T-cell (primary cell): ENCODE measurements at regions not wholly inside any gene's neighbourhood (a gene's known extent, or its start where the extent isn't known, plus 50 kb on each side); places are given as distances from the start of the nearest gene placed in this dataset.

Source experiments
- ATAC-seq, 4 experiments: fragments of 200-7000 bp in 3 of 4; fragments of 150-1000 bp in 1 of 4; cut with Tn5 transposase; replicated peaks in 1 of 4; 1 replicate in 3 of 4; 2 replicates in 1 of 4; pipeline ENCODE4 v1.10.0; 2021; ENCODE audit warnings: moderate library complexity in 3 of 4, mild to moderate bottlenecking in 2 of 4, moderate number of reproducible peaks in 1 of 4
- CTCF ChIA-PET, 2 donors: fragments of 300-600 bp; sonication (Branson Sonifier 250); formaldehyde crosslinking; loops; one replicate each; lab custom pipeline; 2022; ENCODE audit warnings: antibody characterized with exemption in 2 of 2; lab: Charles Lee
- POLR2A ChIA-PET, 2 donors: fragments of 300-600 bp; sonication (Branson Sonifier 250); formaldehyde crosslinking; loops; one replicate each; lab custom pipeline; 2022; ENCODE audit warnings: antibody characterized with exemption in 2 of 2; lab: Charles Lee
- DNase-seq, 35 experiments: peaks; one replicate each; pipeline versions ENCODE4 v3.0.0 to v3.0.0-alpha.2; 2013 to 2023
- H3K27ac ChIP-seq: one replicate; pipeline ENCODE4 v1.5.1; 2013; ENCODE audit warnings: low read length
- H3K27me3 ChIP-seq, 2 experiments: replicated peaks in 1 of 2; 1 replicate in 1 of 2; 2 replicates in 1 of 2; pipeline versions ENCODE4 v1.6.1 to v1.7.0; 2013; ENCODE audit warnings: low read length in 1 of 2, mixed read lengths in 1 of 2; ENCODE audit not compliant: control insufficient read depth in 2 of 2, insufficient read depth in 2 of 2; ENCODE audit errors: extremely low read depth in 1 of 2
- H3K36me3 ChIP-seq, 2 donors: 1 replicate in 1 of 2; 2 replicates in 1 of 2; pipeline versions ENCODE4 v1.6.1 to v1.7.0; 2013; ENCODE audit warnings: low read length in 1 of 2; ENCODE audit not compliant: control insufficient read depth in 2 of 2, insufficient read depth in 1 of 2; ENCODE audit errors: extremely low read depth in 1 of 2
- H3K4me1 ChIP-seq, 2 experiments: 1 replicate in 1 of 2; 2 replicates in 1 of 2; pipeline versions ENCODE4 v1.6.1 to v1.7.0; 2013; ENCODE audit warnings: low read length in 2 of 2, mixed read lengths in 1 of 2; ENCODE audit not compliant: insufficient read depth in 2 of 2, control insufficient read depth in 1 of 2; ENCODE audit errors: extremely low read depth in 1 of 2
- H3K4me3 ChIP-seq, 2 donors: 1 replicate in 1 of 2; 2 replicates in 1 of 2; pipeline versions ENCODE4 v1.5.1 to v1.7.0; 2013; ENCODE audit warnings: mild to moderate bottlenecking in 2 of 2, low read length in 1 of 2, moderate library complexity in 1 of 2; ENCODE audit not compliant: control insufficient read depth in 1 of 2; ENCODE audit errors: extremely low read depth in 1 of 2
- H3K9me3 ChIP-seq: 2 replicates; pipeline ENCODE4 v1.7.0; 2013
- H3K27ac Mint-ChIP-seq, 2 donors: one replicate each; pipeline ENCODE4 v1.8.0; 2020 to 2021; ENCODE audit warnings: mild to moderate bottlenecking in 2 of 2, mixed read lengths in 2 of 2
- H3K27me3 Mint-ChIP-seq, 2 donors: one replicate each; pipeline ENCODE4 v1.8.0; 2021 to 2022; ENCODE audit warnings: mixed read lengths in 2 of 2
- H3K36me3 Mint-ChIP-seq: one replicate; pipeline ENCODE4 v1.8.0; 2021; ENCODE audit warnings: mixed read lengths
- H3K4me1 Mint-ChIP-seq, 3 donors: one replicate each; pipeline ENCODE4 v1.8.0; 2020 to 2022; ENCODE audit warnings: mixed read lengths in 3 of 3, mild to moderate bottlenecking in 1 of 3
- H3K4me3 Mint-ChIP-seq, 3 donors: one replicate each; pipeline ENCODE4 v1.8.0; 2020 to 2022; ENCODE audit warnings: mild to moderate bottlenecking in 3 of 3, mixed read lengths in 3 of 3, moderate library complexity in 3 of 3
- H3K9me3 Mint-ChIP-seq, 3 donors: one replicate each; pipeline ENCODE4 v1.8.0; 2020 to 2022; ENCODE audit warnings: mixed read lengths in 3 of 3
- whole genome bisulfite sequencing: methylation state at CpG from one replicate; pipeline ENCODE4 v1.1.5; 2013; ENCODE audit warnings: missing lambda C conversion rate; ENCODE audit not compliant: insufficient coverage; 5-methylcytosine and 5-hydroxymethylcytosine counted together

GRCh38 chr15:46918462-46919140 is 798.7 kb upstream of the SEMA6D start:
- H3K27ac Mint-ChIP-seq, result no peak overlapping the region
- CTCF ChIA-PET, result no interaction called here
- Histone ChIP-seq H3K27ac (no peak overlapping the region), H3K4me3 (no peak overlapping the region), H3K9me3 (no peaks in the 10 kb centered on the region), H3K4me1 (no peaks in the 10 kb centered on the region), H3K27me3 (no peaks in the 10 kb centered on the region), H3K36me3 (no peaks in the 10 kb centered on the region)
- H3K36me3 Mint-ChIP-seq, result no peaks in the 10 kb centered on the region
- H3K9me3 Mint-ChIP-seq, result peaks cover 17 to 33% (median 21%) of the 10 kb centered on the region in 3 donors
- ATAC-seq, result no peak
- 83% methylated on average over 12 of the region's 20 CpGs for WGBS
- no peaks in the 10 kb centered on the region for H3K4me1 Mint-ChIP-seq
- no peak for DNase-seq
- H3K4me3 Mint-ChIP-seq, result no peak overlapping the region
- POLR2A ChIA-PET, result no interaction called here
- no peaks in the 10 kb centered on the region for H3K27me3 Mint-ChIP-seq

- Histone ChIP-seq H3K27me3 (no peaks in the 10 kb centered on the region), H3K9me3 (no peaks in the 10 kb centered on the region), H3K4me1 (no peaks in the 10 kb centered on the region), H3K36me3 (no peaks in the 10 kb centered on the region), H3K4me3 (no peak overlapping the region), H3K27ac (no peak overlapping the region)
- Mint-ChIP-seq H3K27ac (no peak overlapping the region), H3K4me3 (no peak overlapping the region), H3K36me3 (no peaks in the 10 kb centered on the region), H3K27me3 (no peaks in the 10 kb centered on the region), H3K9me3 (peaks cover 12 to 30% (median 17%) of the 10 kb centered on the region in 3 donors), H3K4me1 (no peaks in the 10 kb centered on the region)
- DNase-seq (no peak), ATAC-seq (no peak)
- no CpG with 5 or more reads among the region's 3 CpGs for WGBS
- ChIA-PET POLR2A (no interaction called here), CTCF (no interaction called here)
These were observed 795.4 kb upstream of the SEMA6D start for GRCh38 chr15:46921891-46922290.

- no peaks in the 10 kb centered on the region for H3K27me3 Mint-ChIP-seq
- H3K4me3 ChIP-seq, result no peak overlapping the region
- ChIA-PET CTCF (no interaction called here), POLR2A (no interaction called here)
- no peaks in the 10 kb centered on the region for H3K4me1 Mint-ChIP-seq
- ATAC-seq, result no peak
- H3K27me3 ChIP-seq, result no peaks in the 10 kb centered on the region
- H3K9me3 Mint-ChIP-seq, result peaks cover 8 to 29% (median 13%) of the 10 kb centered on the region in 3 donors
- H3K4me3 Mint-ChIP-seq, result no peak overlapping the region
- H3K36me3 Mint-ChIP-seq, result no peaks in the 10 kb centered on the region
- no peak overlapping the region for H3K27ac Mint-ChIP-seq
- H3K36me3 ChIP-seq, result no peaks in the 10 kb centered on the region
- no peak for DNase-seq
- no peak overlapping the region for H3K27ac ChIP-seq
- H3K9me3 ChIP-seq, result no peaks in the 10 kb centered on the region
- no peaks in the 10 kb centered on the region for H3K4me1 ChIP-seq
These were observed 786.9 kb upstream of the SEMA6D start for GRCh38 chr15:46930426-46930825.

DNA sequence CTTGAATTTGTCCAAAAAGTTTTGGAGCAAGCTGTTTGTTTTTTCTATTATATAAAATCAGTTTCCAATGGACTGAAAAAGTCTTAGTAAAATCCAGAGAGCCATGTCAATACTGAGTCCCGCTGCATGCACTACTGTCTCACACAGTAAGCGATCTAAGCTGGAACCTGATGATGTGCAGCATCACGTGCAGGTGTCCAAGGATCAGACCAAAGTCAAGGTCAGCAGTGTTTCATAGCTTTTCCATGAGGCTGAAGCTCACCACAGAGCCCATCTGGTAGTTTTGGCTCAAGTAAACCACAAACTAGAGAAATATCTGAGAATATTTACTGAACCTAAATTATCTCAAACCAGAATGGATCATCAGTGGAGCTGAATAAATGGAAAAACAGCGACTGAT is 784.0 kb upstream of the SEMA6D start:
- no peak overlapping the region for H3K4me3 Mint-ChIP-seq
- Histone ChIP-seq H3K27me3 (no peaks in the 10 kb centered on the region), H3K27ac (no peak overlapping the region), H3K9me3 (no peaks in the 10 kb centered on the region), H3K36me3 (no peaks in the 10 kb centered on the region), H3K4me1 (no peaks in the 10 kb centered on the region), H3K4me3 (no peak overlapping the region)
- CTCF ChIA-PET, result no interaction called here
- ATAC-seq (no peak), DNase-seq (no peak)
- no peaks in the 10 kb centered on the region for H3K27me3 Mint-ChIP-seq
- H3K36me3 Mint-ChIP-seq, result no peaks in the 10 kb centered on the region
- H3K4me1 Mint-ChIP-seq, result no peaks in the 10 kb centered on the region
- no peak overlapping the region for H3K27ac Mint-ChIP-seq
- WGBS, result 85% methylated on average over 3 of the region's 4 CpGs
- H3K9me3 Mint-ChIP-seq, result peaks cover 8 to 22% (median 10%) of the 10 kb centered on the region in 3 donors
- POLR2A ChIA-PET, result no interaction called here

GRCh38 chr15:46934851-46935250 is 782.5 kb upstream of the SEMA6D start:
- H3K36me3 Mint-ChIP-seq, result no peaks in the 10 kb centered on the region
- Histone ChIP-seq H3K4me3 (no peak overlapping the region), H3K27me3 (no peaks in the 10 kb centered on the region), H3K36me3 (no peaks in the 10 kb centered on the region), H3K27ac (no peak overlapping the region), H3K4me1 (no peaks in the 10 kb centered on the region), H3K9me3 (no peaks in the 10 kb centered on the region)
- H3K27ac Mint-ChIP-seq, result no peak overlapping the region
- no peak overlapping the region for H3K4me3 Mint-ChIP-seq
- H3K9me3 Mint-ChIP-seq, result peaks cover 8 to 18% (median 10%) of the 10 kb centered on the region in 3 donors
- H3K4me1 Mint-ChIP-seq, result no peaks in the 10 kb centered on the region
- ChIA-PET POLR2A (no interaction called here), CTCF (no interaction called here)
- H3K27me3 Mint-ChIP-seq, result no peaks in the 10 kb centered on the region
- ATAC-seq, result no peak
- no CpG with 5 or more reads among the region's 2 CpGs for WGBS
- no peak for DNase-seq

- 33% methylated on average over 1 of the region's 1 CpG for WGBS
These were observed 779.1 kb upstream of the SEMA6D start for GRCh38 chr15:46938169-46938568.

DNA sequence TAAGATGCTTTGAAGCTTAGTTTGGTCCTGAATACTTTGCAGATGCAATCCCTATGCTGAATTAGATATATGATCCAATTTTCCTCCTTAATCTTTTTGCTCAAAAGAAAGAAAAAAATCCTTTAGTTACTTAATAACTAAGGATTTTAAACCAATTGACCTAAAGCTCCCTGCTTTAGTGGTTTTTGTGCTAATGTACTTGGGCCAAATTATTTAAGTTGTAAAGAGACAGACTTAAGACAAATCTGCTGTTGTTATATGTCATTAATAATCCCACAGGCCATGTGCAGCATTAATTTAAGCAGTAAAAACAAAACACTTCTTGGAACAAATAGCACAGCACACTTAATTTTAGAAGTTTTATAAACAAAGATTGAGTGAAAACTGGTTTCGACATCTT is 776.1 kb upstream of the SEMA6D start:
- DNase-seq, result no peak
- WGBS, result no CpG with 5 or more reads among the region's 1 CpG
- H3K4me1 ChIP-seq, result no peaks in the 10 kb centered on the region
- ChIA-PET POLR2A (no interaction called here), CTCF (no interaction called here)
- H3K4me3 ChIP-seq, result no peak overlapping the region
- Mint-ChIP-seq H3K4me1 (no peaks in the 10 kb centered on the region), H3K36me3 (no peaks in the 10 kb centered on the region), H3K27ac (no peak overlapping the region), H3K27me3 (no peaks in the 10 kb centered on the region), H3K9me3 (peaks cover 4 to 14% (median 10%) of the 10 kb centered on the region in 3 donors), H3K4me3 (no peak overlapping the region)
- no peaks in the 10 kb centered on the region for H3K36me3 ChIP-seq
- ATAC-seq, result no peak
- H3K27ac ChIP-seq, result no peak overlapping the region
- H3K27me3 ChIP-seq, result no peaks in the 10 kb centered on the region
- peaks cover 4% of the 10 kb centered on the region for H3K9me3 ChIP-seq

More at GRCh38 chr15:46938169-46938568, 779.1 kb upstream of the SEMA6D start:
- Mint-ChIP-seq H3K27me3 (no peaks in the 10 kb centered on the region), H3K36me3 (no peaks in the 10 kb centered on the region), H3K4me3 (no peak overlapping the region), H3K4me1 (no peaks in the 10 kb centered on the region), H3K27ac (no peak overlapping the region), H3K9me3 (peaks cover 1 to 13% (median 9%) of the 10 kb centered on the region in 3 donors)
- CTCF ChIA-PET, result no interaction called here
- Histone ChIP-seq H3K4me1 (no peaks in the 10 kb centered on the region), H3K27ac (no peak overlapping the region), H3K36me3 (no peaks in the 10 kb centered on the region), H3K27me3 (no peaks in the 10 kb centered on the region), H3K4me3 (no peak overlapping the region), H3K9me3 (no peaks in the 10 kb centered on the region)
- DNase-seq (no peak), ATAC-seq (no peak)
- POLR2A ChIA-PET, result no interaction called here
